ENCODE measurements at regions not wholly inside any gene's neighbourhood (a gene's known extent, or its start where the extent isn't known, plus 50 kb on each side); places are given as distances from the start of the nearest gene placed in this dataset.
A peak's percentile ranks its signal among the peaks of the same experiment; 100 is the strongest.

DNA sequence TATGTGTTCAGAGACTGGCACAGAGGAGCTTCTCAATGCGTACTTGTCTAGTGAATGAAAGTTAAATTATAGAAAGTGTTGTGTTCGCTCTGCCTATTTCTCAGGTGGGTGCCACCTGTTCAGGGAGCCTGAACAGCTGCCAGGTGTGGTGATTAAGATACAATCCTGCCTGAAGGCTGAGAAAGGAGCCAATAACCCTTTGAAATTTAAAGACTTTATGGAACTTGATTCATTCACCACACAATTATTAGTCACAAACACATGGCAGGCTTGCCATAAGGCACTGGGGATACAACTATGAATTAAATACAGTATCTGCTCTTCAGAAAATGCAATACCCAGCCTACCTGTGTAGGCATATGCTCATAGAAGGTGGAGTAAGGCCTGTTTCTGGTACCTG lies 92.9 kb upstream of the AMOTL1 start:
- no CpG with 5 or more reads among the region's 2 CpGs for WGBS (ENCODE audit: insufficient coverage)
- Mint-ChIP-seq H3K4me1 (no peaks in the 10 kb centered on the region), H3K36me3 (no peaks in the 10 kb centered on the region), H3K27me3 (ENCODE audit: low read depth in 3 of 3) (peaks cover 0 to 1% (median 0%) of the 10 kb centered on the region in 3 donors), H3K27ac (peak overlapping the region in 1 of 7 donors; percentile 2), H3K9me3 (peaks cover 5 to 28% (median 14%) of the 10 kb centered on the region in 7 donors), H3K4me3 (no peak overlapping the region)
- Histone ChIP-seq H3K4me1 (ENCODE audit: control insufficient read depth in 1 of 2, insufficient read depth in 2 of 2, low read length in 2 of 2) (no peaks in the 10 kb centered on the region), H3K27me3 (ENCODE audit: control insufficient read depth in 2 of 2, insufficient read depth in 2 of 2, low read length in 2 of 2) (no peaks in the 10 kb centered on the region), H3K9ac (ENCODE audit: insufficient read depth, low read length, poor library complexity, severe bottlenecking) (no peak overlapping the region), H3K27ac (ENCODE audit: low read depth in 1 of 2, low read length in 2 of 2) (no peak overlapping the region), H2AFZ (ENCODE audit: insufficient read depth, low read depth, low read length, poor library complexity, severe bottlenecking) (no peak overlapping the region), H3K36me3 (replicated peaks in 1 of 2; ENCODE audit: control insufficient read depth in 1 of 2, insufficient read depth in 2 of 2, low read length in 2 of 2) (no peaks in the 10 kb centered on the region), H3K79me2 (ENCODE audit: insufficient read depth, low read length) (no peaks in the 10 kb centered on the region), H3K4me2 (replicated peaks; ENCODE audit: extremely low read depth, low read length, poor library complexity, severe bottlenecking) (no peak overlapping the region), H3K9me3 (replicated peaks in 1 of 2; ENCODE audit: control insufficient read depth in 1 of 2, insufficient read depth in 1 of 2, low read length in 2 of 2) (peaks cover 4 to 16% of the 10 kb centered on the region in 2 donors), H4K20me1 (ENCODE audit: insufficient read depth, low read length) (no peaks in the 10 kb centered on the region), H3K4me3 (replicated peaks in 1 of 3; ENCODE audit: low read depth in 2 of 3, low read length in 3 of 3) (no peak overlapping the region)
- intact Hi-C loops (cut with micrococcal nuclease), result no loop called here
- TF ChIP-seq, protein P1, sequence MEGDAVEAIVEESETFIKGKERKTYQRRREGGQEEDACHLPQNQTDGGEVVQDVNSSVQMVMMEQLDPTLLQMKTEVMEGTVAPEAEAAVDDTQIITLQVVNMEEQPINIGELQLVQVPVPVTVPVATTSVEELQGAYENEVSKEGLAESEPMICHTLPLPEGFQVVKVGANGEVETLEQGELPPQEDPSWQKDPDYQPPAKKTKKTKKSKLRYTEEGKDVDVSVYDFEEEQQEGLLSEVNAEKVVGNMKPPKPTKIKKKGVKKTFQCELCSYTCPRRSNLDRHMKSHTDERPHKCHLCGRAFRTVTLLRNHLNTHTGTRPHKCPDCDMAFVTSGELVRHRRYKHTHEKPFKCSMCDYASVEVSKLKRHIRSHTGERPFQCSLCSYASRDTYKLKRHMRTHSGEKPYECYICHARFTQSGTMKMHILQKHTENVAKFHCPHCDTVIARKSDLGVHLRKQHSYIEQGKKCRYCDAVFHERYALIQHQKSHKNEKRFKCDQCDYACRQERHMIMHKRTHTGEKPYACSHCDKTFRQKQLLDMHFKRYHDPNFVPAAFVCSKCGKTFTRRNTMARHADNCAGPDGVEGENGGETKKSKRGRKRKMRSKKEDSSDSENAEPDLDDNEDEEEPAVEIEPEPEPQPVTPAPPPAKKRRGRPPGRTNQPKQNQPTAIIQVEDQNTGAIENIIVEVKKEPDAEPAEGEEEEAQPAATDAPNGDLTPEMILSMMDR (IDR thresholded peaks at IDR 0.05), result no peak
- DNase-seq, result no peak

DNA sequence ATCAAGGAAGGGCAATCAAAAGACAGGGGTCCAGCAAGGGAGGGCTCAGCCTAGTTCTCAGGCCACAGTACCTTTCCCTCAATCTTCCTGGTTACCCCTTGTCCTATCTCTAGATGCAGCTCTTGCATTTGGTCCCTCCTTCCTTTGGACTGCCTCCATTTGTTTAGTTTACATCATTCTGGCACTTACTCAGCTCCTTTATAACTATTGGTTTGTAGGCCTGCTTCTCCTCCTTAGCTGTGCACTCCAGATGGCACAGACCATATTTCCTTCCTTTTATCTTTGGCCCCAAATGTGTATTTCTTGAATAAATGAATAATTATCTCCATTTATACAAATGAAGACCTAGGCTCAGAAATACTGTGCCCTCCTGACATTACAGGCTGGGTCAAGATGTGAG lies 92.3 kb upstream of the AMOTL1 start:
- Histone ChIP-seq H3K4me2 (replicated peaks; ENCODE audit: extremely low read depth, low read length, poor library complexity, severe bottlenecking) (no peak overlapping the region), H3K9ac (ENCODE audit: insufficient read depth, low read length, poor library complexity, severe bottlenecking) (no peak overlapping the region), H3K27me3 (ENCODE audit: control insufficient read depth in 2 of 2, insufficient read depth in 2 of 2, low read length in 2 of 2) (no peaks in the 10 kb centered on the region), H3K27ac (ENCODE audit: low read depth in 1 of 2, low read length in 2 of 2) (no peak overlapping the region), H4K20me1 (ENCODE audit: insufficient read depth, low read length) (no peaks in the 10 kb centered on the region), H3K4me3 (replicated peaks in 1 of 3; ENCODE audit: low read depth in 2 of 3, low read length in 3 of 3) (no peak overlapping the region), H3K36me3 (replicated peaks in 1 of 2; ENCODE audit: control insufficient read depth in 1 of 2, insufficient read depth in 2 of 2, low read length in 2 of 2) (no peaks in the 10 kb centered on the region), H3K4me1 (ENCODE audit: control insufficient read depth in 1 of 2, insufficient read depth in 2 of 2, low read length in 2 of 2) (no peaks in the 10 kb centered on the region), H2AFZ (ENCODE audit: insufficient read depth, low read depth, low read length, poor library complexity, severe bottlenecking) (no peak overlapping the region), H3K9me3 (replicated peaks in 1 of 2; ENCODE audit: control insufficient read depth in 1 of 2, insufficient read depth in 1 of 2, low read length in 2 of 2) (peaks cover 4 to 16% of the 10 kb centered on the region in 2 donors), H3K79me2 (ENCODE audit: insufficient read depth, low read length) (no peaks in the 10 kb centered on the region)
- Mint-ChIP-seq H3K9me3 (peaks cover 2 to 23% (median 8%) of the 10 kb centered on the region in 7 donors), H3K4me3 (no peak overlapping the region), H3K4me1 (no peaks in the 10 kb centered on the region), H3K36me3 (no peaks in the 10 kb centered on the region), H3K27ac (no peak overlapping the region), H3K27me3 (ENCODE audit: low read depth in 3 of 3) (peaks cover 0 to 1% (median 0%) of the 10 kb centered on the region in 3 donors)
- TF ChIP-seq, protein P1 (IDR thresholded peaks at IDR 0.05), result no peak
- intact Hi-C loops (cut with micrococcal nuclease), result no loop called here
- no peak for DNase-seq

Measured in CD14-positive monocyte (primary cell).